ENCODE measurements at regions not wholly inside any gene's neighbourhood (a gene's known extent, or its start where the extent isn't known, plus 50 kb on each side); places are given as distances from the start of the nearest gene placed in this dataset.

DNA sequence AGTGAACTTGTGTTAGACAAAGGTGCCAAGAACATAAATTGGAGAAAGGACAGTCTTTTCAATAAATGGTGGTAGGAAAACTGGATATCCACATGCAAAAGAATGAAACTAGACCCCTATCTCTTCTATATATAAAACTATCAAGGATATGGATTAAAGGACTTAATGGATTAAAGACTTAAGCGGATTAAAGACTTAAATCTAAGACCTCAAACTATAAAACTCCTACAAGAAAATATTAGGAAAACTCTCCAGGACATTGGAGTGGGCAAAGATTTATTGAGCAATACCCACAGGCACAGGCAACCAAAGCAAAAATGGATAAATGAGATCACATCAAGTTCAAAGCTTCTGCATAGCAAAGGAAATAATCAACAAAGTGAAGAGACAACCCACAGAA, 242.9 kb upstream of the MEOX2 start:
- Histone ChIP-seq H3K27ac (ENCODE audit: low read length) (no peak overlapping the region), H3K36me3 (ENCODE audit: control insufficient read depth in 1 of 2, insufficient read depth in 2 of 2, low read length in 2 of 2) (no peaks in the 10 kb centered on the region), H3K27me3 (ENCODE audit: low read depth, low read length) (no peaks in the 10 kb centered on the region), H3K4me1 (ENCODE audit: control insufficient read depth in 1 of 2, insufficient read depth in 2 of 2, low read length in 2 of 2) (no peaks in the 10 kb centered on the region), H3K9me3 (ENCODE audit: control insufficient read depth in 1 of 2, low read length in 2 of 2) (peaks cover 0 to 2% of the 10 kb centered on the region in 2 donors), H3K4me3 (ENCODE audit: low read depth in 1 of 2, low read length in 2 of 2) (no peak overlapping the region)

DNA sequence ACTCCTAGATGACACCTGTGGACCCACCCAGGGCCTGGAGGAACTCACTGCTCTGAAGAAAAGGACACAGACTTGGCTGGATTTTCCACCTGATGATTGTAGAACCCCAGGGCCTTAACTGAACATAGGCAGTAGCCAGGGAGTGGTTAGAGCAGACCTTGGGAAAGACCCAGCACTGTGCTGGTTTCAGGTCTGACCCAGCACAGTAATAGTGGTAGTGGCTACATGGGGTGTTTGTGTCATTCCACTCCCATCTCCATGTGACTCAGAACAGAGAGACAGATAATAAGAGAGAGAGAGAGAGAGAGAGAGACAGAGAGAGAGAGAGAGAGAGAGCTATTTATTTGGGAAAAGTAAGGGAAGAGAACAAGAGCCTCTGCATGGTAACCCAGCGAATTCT, 239.1 kb upstream of the MEOX2 start:
- Histone ChIP-seq H3K27ac (ENCODE audit: low read length) (no peak overlapping the region), H3K27me3 (ENCODE audit: low read depth, low read length) (no peaks in the 10 kb centered on the region)

DNA sequence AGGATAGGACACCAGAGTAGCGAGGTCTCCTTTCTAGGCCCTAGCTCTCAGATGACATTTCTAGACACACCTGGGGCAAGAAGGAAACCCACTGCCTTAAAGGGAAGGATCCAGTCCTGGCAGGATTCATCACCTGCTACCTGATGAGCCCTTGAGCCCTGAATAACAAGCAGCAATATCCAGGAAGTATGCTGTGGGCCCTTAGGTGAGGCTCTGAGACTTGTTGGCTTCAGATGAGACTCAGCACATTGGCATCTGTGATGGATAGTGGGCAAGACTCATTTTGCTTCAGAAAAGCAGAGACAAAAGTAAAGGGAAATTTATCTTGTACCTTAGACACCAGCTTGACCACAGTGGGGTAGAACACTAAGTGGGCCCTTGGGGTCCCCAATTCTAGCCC, 238.4 kb upstream of the MEOX2 start:
- Histone ChIP-seq H3K9me3 (ENCODE audit: control insufficient read depth in 1 of 2, low read length in 2 of 2) (peaks cover 0 to 2% of the 10 kb centered on the region in 2 donors), H3K27me3 (ENCODE audit: low read depth, low read length) (no peaks in the 10 kb centered on the region), H3K4me1 (ENCODE audit: control insufficient read depth in 1 of 2, insufficient read depth in 2 of 2, low read length in 2 of 2) (no peaks in the 10 kb centered on the region), H3K36me3 (ENCODE audit: control insufficient read depth in 1 of 2, insufficient read depth in 2 of 2, low read length in 2 of 2) (no peaks in the 10 kb centered on the region), H3K27ac (ENCODE audit: low read length) (no peak overlapping the region), H3K4me3 (ENCODE audit: low read depth in 1 of 2, low read length in 2 of 2) (no peak overlapping the region)

More for the DNA sequence above, 239.1 kb upstream of the MEOX2 start:
- Histone ChIP-seq H3K36me3 (ENCODE audit: control insufficient read depth in 1 of 2, insufficient read depth in 2 of 2, low read length in 2 of 2) (no peaks in the 10 kb centered on the region), H3K9me3 (ENCODE audit: control insufficient read depth in 1 of 2, low read length in 2 of 2) (peaks cover 0 to 2% of the 10 kb centered on the region in 2 donors), H3K4me1 (ENCODE audit: control insufficient read depth in 1 of 2, insufficient read depth in 2 of 2, low read length in 2 of 2) (no peaks in the 10 kb centered on the region), H3K4me3 (ENCODE audit: low read depth in 1 of 2, low read length in 2 of 2) (no peak overlapping the region)

DNA sequence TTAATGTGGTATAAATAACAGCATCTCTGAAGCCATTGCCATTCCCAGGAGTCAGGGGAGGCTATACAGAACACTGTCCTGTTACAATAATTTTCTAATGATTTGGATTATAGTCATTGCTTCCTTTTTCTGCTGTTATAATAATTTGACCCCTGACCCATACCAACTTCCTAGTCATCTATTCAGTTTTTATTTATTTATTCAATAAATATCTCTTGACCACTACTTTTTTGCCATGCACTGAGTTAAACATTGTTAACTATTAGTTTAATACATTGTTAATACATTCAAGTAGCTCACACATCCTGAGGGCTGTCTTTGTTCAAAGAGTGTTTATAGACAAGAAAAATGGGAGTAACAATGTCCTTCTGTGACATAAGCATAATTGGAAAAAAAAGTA, 235.5 kb upstream of the MEOX2 start:
- H3K27ac ChIP-seq (ENCODE audit: low read length) = no peak overlapping the region
- no peaks in the 10 kb centered on the region for H3K27me3 ChIP-seq (ENCODE audit: low read depth, low read length)
- H3K36me3 ChIP-seq (ENCODE audit: control insufficient read depth in 1 of 2, insufficient read depth in 2 of 2, low read length in 2 of 2) = no peaks in the 10 kb centered on the region
- peaks cover 0 to 2% of the 10 kb centered on the region in 2 donors for H3K9me3 ChIP-seq (ENCODE audit: control insufficient read depth in 1 of 2, low read length in 2 of 2)
- H3K4me3 ChIP-seq (ENCODE audit: low read depth in 1 of 2, low read length in 2 of 2) = no peak overlapping the region
- peaks cover 0 to 4% of the 10 kb centered on the region in 2 donors for H3K4me1 ChIP-seq (ENCODE audit: control insufficient read depth in 1 of 2, insufficient read depth in 2 of 2, low read length in 2 of 2)

DNA sequence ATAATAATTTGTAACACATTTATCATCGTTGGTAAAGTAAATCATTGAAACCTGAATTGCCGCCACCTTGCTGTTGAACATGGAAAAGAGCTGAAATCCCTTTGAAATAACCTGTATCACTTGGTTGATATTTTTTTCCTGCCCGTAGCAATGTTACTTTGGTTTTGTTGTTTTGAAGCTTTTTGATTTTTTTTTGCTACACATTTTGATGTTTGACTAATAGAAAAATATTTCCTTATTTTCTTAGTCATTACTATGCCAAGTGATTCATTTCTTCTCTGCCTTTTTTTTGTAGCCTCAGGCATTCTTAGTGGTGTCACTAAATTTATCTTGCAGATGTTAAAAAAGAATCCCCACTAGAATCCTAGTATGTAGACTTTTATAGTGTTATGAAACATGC, 235.1 kb upstream of the MEOX2 start:
- H3K27me3 ChIP-seq (ENCODE audit: low read depth, low read length) = no peaks in the 10 kb centered on the region
- no peak overlapping the region for H3K27ac ChIP-seq (ENCODE audit: low read length)
- no peak overlapping the region for H3K4me3 ChIP-seq (ENCODE audit: low read depth in 1 of 2, low read length in 2 of 2)
- H3K9me3 ChIP-seq (ENCODE audit: control insufficient read depth in 1 of 2, low read length in 2 of 2) = peaks cover 0 to 2% of the 10 kb centered on the region in 2 donors
- H3K36me3 ChIP-seq (ENCODE audit: control insufficient read depth in 1 of 2, insufficient read depth in 2 of 2, low read length in 2 of 2) = no peaks in the 10 kb centered on the region
- H3K4me1 ChIP-seq (ENCODE audit: control insufficient read depth in 1 of 2, insufficient read depth in 2 of 2, low read length in 2 of 2) = peaks cover 0 to 5% of the 10 kb centered on the region in 2 donors

DNA sequence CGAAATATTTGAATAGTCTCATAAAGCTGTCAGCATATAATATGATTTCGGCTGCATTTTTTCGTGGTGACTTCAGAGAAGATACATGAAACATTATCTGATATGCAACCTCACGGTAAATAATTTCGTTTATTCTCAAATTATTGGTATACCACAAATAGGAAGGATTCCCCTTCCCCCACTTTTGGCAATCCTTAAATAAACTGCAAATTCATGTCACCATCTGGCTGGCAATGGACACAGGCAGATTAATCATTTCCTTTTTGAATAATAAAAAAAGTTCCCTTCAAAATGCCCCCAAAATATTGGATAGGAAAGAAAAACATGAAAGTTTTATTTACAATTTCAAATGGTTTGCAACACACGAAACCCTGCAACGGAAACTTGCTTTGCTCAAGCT, 234.5 kb upstream of the MEOX2 start:
- H3K4me1 ChIP-seq (ENCODE audit: control insufficient read depth in 1 of 2, insufficient read depth in 2 of 2, low read length in 2 of 2) = peaks cover 0 to 5% of the 10 kb centered on the region in 2 donors
- H3K36me3 ChIP-seq (ENCODE audit: control insufficient read depth in 1 of 2, insufficient read depth in 2 of 2, low read length in 2 of 2) = no peaks in the 10 kb centered on the region
- no peaks in the 10 kb centered on the region for H3K27me3 ChIP-seq (ENCODE audit: low read depth, low read length)
- H3K9me3 ChIP-seq (ENCODE audit: control insufficient read depth in 1 of 2, low read length in 2 of 2) = no peaks in the 10 kb centered on the region
- H3K4me3 ChIP-seq (ENCODE audit: low read depth in 1 of 2, low read length in 2 of 2) = no peak overlapping the region
- no peak overlapping the region for H3K27ac ChIP-seq (ENCODE audit: low read length)

DNA sequence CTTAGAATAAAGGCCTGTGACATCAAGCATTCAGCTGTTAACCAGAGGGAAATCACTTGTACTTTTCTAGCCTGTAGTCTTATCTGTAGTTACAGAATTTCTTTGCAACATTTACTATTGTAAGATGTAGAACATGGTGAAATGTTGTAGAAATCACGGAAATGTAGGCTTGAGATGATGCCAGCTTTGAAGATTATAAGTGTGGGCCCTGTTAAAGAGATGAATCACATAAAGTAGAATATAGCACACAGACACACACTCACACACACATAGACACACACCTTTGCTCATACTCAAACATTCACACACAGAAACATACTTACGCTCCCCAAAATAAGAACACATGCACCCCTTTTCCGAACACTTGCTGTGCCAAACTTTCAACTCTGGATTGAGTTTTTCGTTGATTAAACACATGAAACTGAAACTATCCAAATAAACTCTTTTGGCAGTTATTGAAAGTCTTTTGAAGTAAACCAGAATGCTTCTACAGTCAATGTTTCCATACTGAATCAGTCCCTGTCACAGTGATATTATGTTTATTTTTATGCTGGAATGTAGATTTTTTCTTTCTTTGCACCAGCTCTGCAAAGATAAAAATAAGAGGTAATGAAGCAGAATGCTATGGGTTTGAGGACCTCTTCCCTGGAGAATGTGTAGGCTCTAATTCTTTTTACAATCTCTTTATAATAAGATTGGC, 230.3 kb upstream of the MEOX2 start:
- no peak overlapping the region for H3K27ac ChIP-seq (ENCODE audit: low read length)
- H3K4me3 ChIP-seq (ENCODE audit: low read depth in 1 of 2, low read length in 2 of 2) = peak overlapping the region in 1 of 2 donors; percentile 24
- H3K9me3 ChIP-seq (ENCODE audit: control insufficient read depth in 1 of 2, low read length in 2 of 2) = no peaks in the 10 kb centered on the region
- peaks cover 0 to 5% of the 10 kb centered on the region in 2 donors for H3K4me1 ChIP-seq (ENCODE audit: control insufficient read depth in 1 of 2, insufficient read depth in 2 of 2, low read length in 2 of 2)
- H3K27me3 ChIP-seq (ENCODE audit: low read depth, low read length) = no peaks in the 10 kb centered on the region
- H3K36me3 ChIP-seq (ENCODE audit: control insufficient read depth in 1 of 2, insufficient read depth in 2 of 2, low read length in 2 of 2) = no peaks in the 10 kb centered on the region

DNA sequence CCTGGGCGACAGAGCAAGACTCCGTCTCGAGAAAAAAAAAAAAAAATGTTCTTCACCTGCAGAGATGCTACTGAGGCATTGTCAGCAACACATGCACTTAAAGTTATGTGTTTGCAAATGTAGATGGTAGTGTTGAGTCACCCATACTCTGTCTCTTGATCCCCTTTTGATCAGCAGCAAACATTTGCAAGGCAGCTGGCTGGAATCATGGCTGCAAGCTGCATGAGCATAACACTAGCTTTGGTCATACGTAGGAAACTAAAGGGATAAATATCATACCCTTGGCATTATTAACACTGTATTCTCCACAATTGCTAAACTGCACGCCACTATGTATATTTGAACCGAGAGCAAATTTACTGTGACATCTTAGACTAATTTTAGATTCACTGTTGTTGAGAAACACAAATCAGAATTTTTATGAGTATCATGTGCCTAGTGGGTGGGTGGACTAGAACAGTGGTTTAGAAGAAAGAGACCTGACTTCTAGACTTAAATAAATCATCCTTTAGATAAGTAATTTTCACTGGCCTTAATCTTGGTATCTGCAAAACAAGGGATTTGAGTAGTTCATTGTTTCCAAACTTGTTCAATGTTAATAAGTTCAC, 229.3 kb upstream of the MEOX2 start:
- Histone ChIP-seq H3K27me3 (ENCODE audit: low read depth, low read length) (no peaks in the 10 kb centered on the region), H3K27ac (ENCODE audit: low read length) (no peak overlapping the region), H3K4me1 (ENCODE audit: control insufficient read depth in 1 of 2, insufficient read depth in 2 of 2, low read length in 2 of 2) (peaks cover 0 to 5% of the 10 kb centered on the region in 2 donors)

DNA sequence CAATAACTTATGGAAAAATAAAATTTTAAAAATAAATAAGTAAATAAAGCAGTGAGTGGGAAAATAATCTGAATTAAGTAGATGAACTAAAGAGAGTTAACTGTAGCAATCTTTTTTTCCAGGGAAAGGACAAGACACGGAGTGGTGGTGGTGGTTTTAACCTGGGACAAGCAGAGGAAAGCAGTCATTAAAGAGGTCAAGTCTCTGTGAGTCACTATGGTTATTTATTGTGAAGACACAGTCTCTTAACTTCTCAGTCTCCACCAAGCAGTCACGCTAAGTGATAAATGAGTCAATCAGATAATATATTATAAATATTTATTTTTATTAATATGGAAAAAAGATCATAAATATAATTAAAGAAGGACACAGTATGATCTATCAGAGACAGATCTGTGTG, 228.1 kb upstream of the MEOX2 start:
- Histone ChIP-seq H3K9me3 (ENCODE audit: control insufficient read depth in 1 of 2, low read length in 2 of 2) (no peaks in the 10 kb centered on the region), H3K4me1 (ENCODE audit: control insufficient read depth in 1 of 2, insufficient read depth in 2 of 2, low read length in 2 of 2) (peaks cover 0 to 5% of the 10 kb centered on the region in 2 donors), H3K27me3 (ENCODE audit: low read depth, low read length) (no peaks in the 10 kb centered on the region), H3K27ac (ENCODE audit: low read length) (no peak overlapping the region), H3K36me3 (ENCODE audit: control insufficient read depth in 1 of 2, insufficient read depth in 2 of 2, low read length in 2 of 2) (no peaks in the 10 kb centered on the region), H3K4me3 (ENCODE audit: low read depth in 1 of 2, low read length in 2 of 2) (no peak overlapping the region)

More for the DNA sequence above, 229.3 kb upstream of the MEOX2 start:
- H3K9me3 ChIP-seq (ENCODE audit: control insufficient read depth in 1 of 2, low read length in 2 of 2) = no peaks in the 10 kb centered on the region
- no peaks in the 10 kb centered on the region for H3K36me3 ChIP-seq (ENCODE audit: control insufficient read depth in 1 of 2, insufficient read depth in 2 of 2, low read length in 2 of 2)
- no peak overlapping the region for H3K4me3 ChIP-seq (ENCODE audit: low read depth in 1 of 2, low read length in 2 of 2)

DNA sequence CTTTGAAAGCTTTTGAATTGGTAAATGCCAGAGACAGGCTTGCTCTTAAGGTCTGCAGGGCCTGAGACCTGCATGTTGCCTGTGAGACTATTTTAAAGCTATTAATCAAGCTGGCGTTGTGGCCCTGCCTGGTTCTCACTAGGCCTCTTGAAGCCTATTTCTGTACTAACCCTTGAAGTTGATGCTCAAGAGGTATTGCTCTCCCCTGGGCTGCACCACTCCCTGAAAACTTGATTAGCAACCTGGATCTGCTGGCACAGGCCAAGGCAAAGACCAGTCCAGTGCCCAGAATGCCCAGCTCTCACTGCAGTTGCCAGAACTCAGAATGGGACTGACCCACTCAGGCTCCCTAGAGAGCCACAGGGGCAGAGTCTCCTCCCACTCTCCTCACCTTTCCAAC, 220.0 kb upstream of the MEOX2 start:
- H3K4me1 ChIP-seq (ENCODE audit: control insufficient read depth in 1 of 2, insufficient read depth in 2 of 2, low read length in 2 of 2) = peaks cover 0 to 11% of the 10 kb centered on the region in 2 donors
- no peak overlapping the region for H3K27ac ChIP-seq (ENCODE audit: low read length)
- no peaks in the 10 kb centered on the region for H3K27me3 ChIP-seq (ENCODE audit: low read depth, low read length)
- H3K9me3 ChIP-seq (ENCODE audit: control insufficient read depth in 1 of 2, low read length in 2 of 2) = no peaks in the 10 kb centered on the region
- no peak overlapping the region for H3K4me3 ChIP-seq (ENCODE audit: low read depth in 1 of 2, low read length in 2 of 2)
- H3K36me3 ChIP-seq (ENCODE audit: control insufficient read depth in 1 of 2, insufficient read depth in 2 of 2, low read length in 2 of 2) = no peaks in the 10 kb centered on the region

DNA sequence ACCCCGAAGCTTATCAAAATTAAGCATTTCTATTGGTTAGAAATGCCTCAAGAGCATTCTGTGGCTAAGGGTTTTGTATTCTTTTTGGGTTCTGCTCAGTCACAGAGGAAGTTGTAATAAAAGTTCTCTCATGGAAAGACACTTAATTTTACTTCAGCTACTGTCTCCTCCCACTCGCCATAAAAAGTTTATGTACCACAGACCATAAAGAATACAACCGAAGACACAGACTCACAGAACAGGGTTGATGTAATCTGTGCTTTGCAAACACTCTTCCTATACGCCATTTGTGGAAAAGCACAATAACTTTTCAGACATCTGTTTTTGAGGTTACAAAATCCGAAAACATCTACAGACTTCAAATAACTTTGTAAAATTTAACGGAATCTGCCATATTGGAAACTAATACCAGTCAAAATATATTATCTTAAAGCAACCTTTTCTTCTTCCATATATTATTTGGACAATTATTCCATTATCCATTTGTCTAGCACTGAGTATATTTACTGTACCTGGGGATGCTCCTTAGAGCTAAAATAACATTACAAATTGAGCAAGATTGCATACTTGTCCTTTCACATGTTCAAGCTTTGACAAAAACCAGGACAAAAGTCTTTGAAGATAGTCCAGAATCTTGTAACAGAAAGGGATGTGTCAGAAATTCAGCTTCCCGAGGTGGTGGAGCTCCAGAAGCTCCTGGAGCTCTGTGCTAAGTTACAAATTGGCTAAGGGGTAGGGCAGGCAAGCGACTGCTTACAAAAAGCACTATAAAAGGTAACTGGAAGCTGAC, 219.0 kb upstream of the MEOX2 start:
- peaks cover 0 to 11% of the 10 kb centered on the region in 2 donors for H3K4me1 ChIP-seq (ENCODE audit: control insufficient read depth in 1 of 2, insufficient read depth in 2 of 2, low read length in 2 of 2)
- H3K9me3 ChIP-seq (ENCODE audit: control insufficient read depth in 1 of 2, low read length in 2 of 2) = no peaks in the 10 kb centered on the region
- no peaks in the 10 kb centered on the region for H3K36me3 ChIP-seq (ENCODE audit: control insufficient read depth in 1 of 2, insufficient read depth in 2 of 2, low read length in 2 of 2)
- H3K27me3 ChIP-seq (ENCODE audit: low read depth, low read length) = no peaks in the 10 kb centered on the region
- H3K4me3 ChIP-seq (ENCODE audit: low read depth in 1 of 2, low read length in 2 of 2) = no peak overlapping the region
- H3K27ac ChIP-seq (ENCODE audit: low read length) = no peak overlapping the region
